WI38 (cell line): ENCODE measurements at regions not wholly inside any gene's neighbourhood (a gene's known extent, or its start where the extent isn't known, plus 50 kb on each side); places are given as distances from the start of the nearest gene placed in this dataset.

Experiments used
- H3K4me3 ChIP-seq: 2 replicates; pipeline ENCODE4 v1.5.1; 2011; ENCODE audit warnings: low read depth, mild to moderate bottlenecking, control low read depth, low read length
- CTCF ChIP-seq: IDR thresholded peaks from 2 replicates; pipeline ENCODE4 v1.5.1; 2012; ENCODE audit warnings: low read depth, mild to moderate bottlenecking, control low read depth, low read length

GRCh38 chr9:38286766-38287165 lies 105.7 kb upstream of the ALDH1B1 start:
- H3K4me3 ChIP-seq, result no peak overlapping the region
- TF ChIP-seq CTCF, result no peak

DNA sequence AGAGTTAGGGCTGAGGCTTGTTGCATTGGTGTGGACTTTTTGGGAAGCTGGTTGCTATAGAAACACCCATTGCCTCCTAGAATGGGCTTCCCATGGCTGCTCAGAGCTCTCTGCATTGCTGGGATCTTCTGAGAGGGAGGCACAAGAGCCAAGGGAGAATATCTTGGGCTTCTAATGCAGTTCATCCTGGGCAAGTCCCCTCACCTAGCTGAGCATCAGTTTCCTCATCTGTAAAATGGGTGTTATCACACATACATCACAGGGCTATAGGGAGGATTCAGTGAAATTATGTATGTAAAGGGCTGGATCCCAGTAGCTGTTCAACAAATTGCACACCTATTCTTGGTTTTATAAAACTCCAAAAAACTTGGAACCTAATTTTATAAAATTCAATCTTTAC lies 106.1 kb upstream of the ALDH1B1 start:
- no peak for TF ChIP-seq CTCF
- H3K4me3 ChIP-seq, result no peak overlapping the region

DNA sequence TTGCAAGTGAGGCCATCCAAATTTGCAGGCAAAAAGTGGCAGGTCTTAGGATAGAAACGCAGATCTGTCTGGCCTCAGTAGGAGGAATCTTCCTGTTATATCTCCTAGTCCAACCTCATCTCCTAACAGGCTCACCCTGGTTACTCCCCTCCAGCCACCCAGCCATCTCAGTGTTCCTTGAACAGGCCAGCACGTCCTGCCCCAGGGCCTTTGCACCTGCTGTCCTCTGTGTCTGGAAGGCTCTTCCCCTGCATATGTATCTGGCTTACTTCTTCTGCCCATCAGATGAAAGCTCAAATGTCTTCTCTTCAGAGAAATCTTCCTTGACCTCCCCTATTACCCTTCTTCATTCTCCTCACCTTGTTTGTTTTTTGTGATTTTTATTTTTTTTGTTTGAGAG lies 107.3 kb upstream of the ALDH1B1 start:
- H3K4me3 ChIP-seq, result no peak overlapping the region
- no peak for TF ChIP-seq CTCF

DNA sequence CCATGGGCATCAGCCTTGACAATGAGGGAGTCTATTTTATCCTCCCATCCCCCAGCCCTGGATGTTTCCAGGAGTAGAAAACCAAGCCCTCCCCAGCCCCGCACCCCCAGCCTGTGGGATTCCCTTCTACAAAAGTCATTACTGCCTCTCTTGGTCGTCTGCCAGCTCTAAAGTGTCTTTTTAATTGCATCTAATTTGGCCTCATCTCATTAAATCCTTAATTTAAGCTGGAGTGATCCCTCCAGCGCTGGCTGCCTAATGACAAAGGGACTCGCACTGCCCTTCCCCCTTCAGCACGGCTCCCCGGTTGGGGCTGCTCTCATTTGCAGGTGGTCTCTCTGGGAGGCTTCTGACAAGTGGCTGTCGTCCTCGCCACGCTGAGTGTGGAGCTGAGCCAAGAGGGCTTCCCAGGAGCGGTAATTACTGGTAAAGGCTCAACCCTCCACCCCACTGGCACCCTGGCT lies 107.9 kb upstream of the ALDH1B1 start:
- no peak overlapping the region for H3K4me3 ChIP-seq
- no peak for TF ChIP-seq CTCF

DNA sequence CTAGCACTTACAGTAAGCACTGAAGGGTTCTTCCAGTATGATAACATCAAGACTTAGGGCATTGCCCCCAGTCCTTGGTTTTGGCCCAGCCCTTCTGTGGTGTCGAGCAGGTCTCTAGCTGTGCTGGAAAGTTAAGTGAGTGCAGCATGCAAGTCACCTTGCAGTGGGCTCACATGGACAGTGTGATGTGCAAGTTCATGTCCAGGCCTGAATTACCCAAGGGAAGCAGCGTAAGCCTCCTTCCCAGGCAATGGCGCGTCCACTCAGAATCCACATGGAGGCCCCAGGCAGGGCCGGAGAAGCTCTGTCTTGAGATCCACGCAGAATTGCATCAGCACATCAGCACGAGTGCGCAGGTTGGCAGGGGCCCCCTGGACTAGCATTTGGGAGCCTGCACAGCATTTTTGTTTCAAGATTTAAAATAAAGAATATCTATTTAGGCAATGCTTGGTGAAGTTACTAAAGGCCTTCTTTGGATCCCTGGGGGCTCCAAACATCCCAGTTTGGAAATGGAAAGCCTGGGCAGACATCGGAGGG lies 108.4 kb upstream of the ALDH1B1 start:
- TF ChIP-seq CTCF, result no peak
- H3K4me3 ChIP-seq, result no peak overlapping the region

- H3K4me3 ChIP-seq, result no peak overlapping the region
- no peak for TF ChIP-seq CTCF
These were observed 109.7 kb upstream of the ALDH1B1 start for GRCh38 chr9:38282756-38283155.

DNA sequence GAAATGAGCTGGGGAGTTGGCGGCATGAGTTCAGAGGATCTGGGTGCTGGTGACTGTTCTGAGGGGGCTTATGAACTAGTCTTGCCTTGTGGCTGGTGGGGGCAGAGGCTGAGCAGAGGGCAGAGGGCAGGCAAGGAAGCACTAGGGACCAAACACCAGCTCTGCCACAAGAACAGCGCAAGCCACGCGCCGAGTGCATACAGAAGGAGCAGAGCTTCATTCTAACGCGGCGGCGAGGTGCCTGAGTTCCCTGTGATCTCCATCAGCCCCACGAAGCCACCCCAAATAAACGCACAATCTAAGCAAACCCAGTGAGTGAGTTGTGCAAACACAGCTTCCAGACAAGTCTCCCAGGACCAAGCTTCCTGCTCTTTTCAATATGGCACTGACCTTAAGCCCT lies 110.6 kb upstream of the ALDH1B1 start:
- no peak overlapping the region for H3K4me3 ChIP-seq
- no peak for TF ChIP-seq CTCF
